Thoracic aorta (tissue), 2 donors: ENCODE measurements at regions not wholly inside any gene's neighbourhood (a gene's known extent, or its start where the extent isn't known, plus 50 kb on each side); places are given as distances from the start of the nearest gene placed in this dataset.
"Not testable (repeated sequence)": the region's sequence is repeated elsewhere in the genome, so short reads cannot be mapped to it uniquely, and the experiment has no call there.

Experiments
- ATAC-seq: fragments of 150-250 bp; one replicate; pipeline ENCODE4 v1.8.0; 2017; ENCODE audit warnings: low read depth; ENCODE audit not compliant: insufficient number of reproducible peaks, low FRiP score
- DNase-seq: peaks from one replicate; pipeline ENCODE4 v3.0.0-alpha.2; 2020; ENCODE audit warnings: low spot score
- H3K27ac ChIP-seq, 2 donors: fragments of 200-600 bp; sonication (generic); 1 replicate in 1 of 2; 2 replicates in 1 of 2; pipeline ENCODE4 v1.5.1; 2016; ENCODE audit warnings: mild to moderate bottlenecking in 2 of 2, moderate library complexity in 2 of 2
- H3K27me3 ChIP-seq: fragments of 200-600 bp; sonication (generic); replicated peaks from 2 replicates; pipeline ENCODE4 v1.6.0; 2016; ENCODE audit warnings: mild to moderate bottlenecking; ENCODE audit not compliant: insufficient read depth
- H3K36me3 ChIP-seq: fragments of 200-600 bp; sonication (generic); one replicate; pipeline ENCODE4 v1.5.1; 2016
- H3K4me1 ChIP-seq, 2 donors: fragments of 200-600 bp; sonication (generic); 1 replicate in 1 of 2; 2 replicates in 1 of 2; pipeline versions ENCODE4 v1.5.1 to v1.6.0; 2016; ENCODE audit warnings: low read depth in 2 of 2, mild to moderate bottlenecking in 1 of 2; ENCODE audit not compliant: control insufficient read depth in 1 of 2
- H3K4me3 ChIP-seq: fragments of 200-600 bp; sonication (generic); 2 replicates; pipeline ENCODE4 v1.5.1; 2016; ENCODE audit warnings: mild to moderate bottlenecking
- H3K9me3 ChIP-seq: fragments of 200-600 bp; sonication (generic); 2 replicates; pipeline ENCODE4 v1.5.1; 2016

DNA sequence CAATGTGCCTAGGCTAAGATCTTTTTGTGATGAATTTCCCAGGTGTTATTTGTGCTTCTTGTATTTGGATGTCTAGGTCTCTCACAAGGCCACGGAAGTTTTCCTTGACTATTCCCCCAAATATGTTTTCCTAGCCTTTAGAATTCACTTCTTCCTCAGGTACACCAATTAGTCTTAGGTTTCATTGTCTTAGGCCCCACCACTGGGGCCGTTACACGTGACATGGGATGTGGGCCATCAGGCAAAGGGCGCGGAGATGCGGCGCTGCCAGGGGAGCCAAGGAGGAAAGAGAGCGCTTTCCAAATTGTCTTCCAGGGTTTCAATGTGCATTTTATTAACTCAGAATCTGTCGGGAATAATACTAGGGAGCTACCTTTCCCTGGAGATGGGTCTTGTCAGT lies 1653.3 kb downstream of the SPATA31A7 start:
- DNase-seq, ATAC-seq, H3K4me3 ChIP-seq, H3K27ac ChIP-seq, H3K9me3 ChIP-seq, H3K27me3 ChIP-seq, H3K36me3 ChIP-seq, H3K4me1 ChIP-seq: not testable (repeated sequence)

DNA sequence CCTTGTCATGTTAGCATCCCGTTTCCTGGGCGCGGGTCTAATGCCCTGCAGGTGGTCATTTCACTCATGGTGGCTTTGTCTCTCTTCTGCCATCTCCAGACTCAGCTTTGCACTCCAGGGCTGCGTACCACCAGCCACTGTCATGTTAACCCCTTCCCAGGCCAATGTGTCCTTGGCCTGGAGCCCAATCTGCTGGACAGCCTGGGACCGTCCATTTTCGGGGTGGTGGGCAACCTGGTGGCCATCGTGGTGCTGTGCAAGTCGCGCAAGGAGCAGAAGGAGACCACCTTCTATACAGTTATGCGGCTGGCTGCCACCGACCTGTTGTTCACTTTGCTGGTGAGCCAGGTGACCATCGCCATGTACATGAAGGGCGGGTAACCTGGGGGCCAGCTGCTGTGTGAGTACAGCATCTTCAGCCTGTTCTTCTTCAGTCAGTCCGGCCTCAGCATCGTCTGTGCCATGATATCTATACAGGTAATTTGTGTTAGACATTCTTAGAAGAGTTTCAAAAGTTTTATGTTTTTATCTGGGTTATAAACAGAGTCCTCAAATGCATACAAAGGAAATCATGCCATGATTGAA lies 1654.0 kb downstream of the SPATA31A7 start:
- ATAC-seq, H3K36me3 ChIP-seq, DNase-seq, H3K27ac ChIP-seq, H3K4me1 ChIP-seq, H3K9me3 ChIP-seq, H3K27me3 ChIP-seq, H3K4me3 ChIP-seq: not testable (repeated sequence)

GRCh38 chr9:62844681-62845185 lies 1654.9 kb downstream of the SPATA31A7 start:
- H3K27ac ChIP-seq, DNase-seq, ATAC-seq, H3K27me3 ChIP-seq, H3K9me3 ChIP-seq, H3K36me3 ChIP-seq, H3K4me3 ChIP-seq, H3K4me1 ChIP-seq: not testable (repeated sequence)

- not testable (repeated sequence) for H3K9me3 ChIP-seq, ATAC-seq
These were observed 1658.4 kb downstream of the SPATA31A7 start for GRCh38 chr9:62848258-62848657.

GRCh38 chr9:62849991-62850390 lies 1660.2 kb downstream of the SPATA31A7 start:
- H3K27me3 ChIP-seq, H3K36me3 ChIP-seq, ATAC-seq, H3K4me1 ChIP-seq, DNase-seq, H3K4me3 ChIP-seq, H3K9me3 ChIP-seq, H3K27ac ChIP-seq: not testable (repeated sequence)

More at GRCh38 chr9:62848258-62848657, 1658.4 kb downstream of the SPATA31A7 start:
- H3K27ac ChIP-seq, H3K4me3 ChIP-seq, H3K27me3 ChIP-seq, H3K4me1 ChIP-seq, H3K36me3 ChIP-seq, DNase-seq: not testable (repeated sequence)

DNA sequence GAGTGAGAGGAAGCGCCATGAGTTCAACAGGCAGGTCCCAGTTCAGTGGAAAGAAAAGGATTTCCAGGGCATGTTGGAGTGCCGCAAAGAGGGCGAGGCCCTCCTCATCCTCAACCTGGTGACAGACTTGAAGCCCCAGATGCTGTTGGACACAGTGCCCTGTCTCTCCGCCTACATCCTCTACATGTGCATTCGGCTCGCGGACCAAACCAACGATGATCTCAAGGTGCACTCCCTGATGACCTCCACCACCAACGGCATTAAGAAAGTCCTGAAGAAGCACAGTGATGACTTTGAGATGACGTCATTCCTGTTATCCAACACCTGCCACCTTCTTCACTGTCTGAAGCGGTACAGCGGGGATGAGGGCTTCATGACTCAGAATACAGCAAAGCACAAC lies 1667.4 kb downstream of the SPATA31A7 start:
- not testable (repeated sequence) for DNase-seq, H3K36me3 ChIP-seq, ATAC-seq

DNA sequence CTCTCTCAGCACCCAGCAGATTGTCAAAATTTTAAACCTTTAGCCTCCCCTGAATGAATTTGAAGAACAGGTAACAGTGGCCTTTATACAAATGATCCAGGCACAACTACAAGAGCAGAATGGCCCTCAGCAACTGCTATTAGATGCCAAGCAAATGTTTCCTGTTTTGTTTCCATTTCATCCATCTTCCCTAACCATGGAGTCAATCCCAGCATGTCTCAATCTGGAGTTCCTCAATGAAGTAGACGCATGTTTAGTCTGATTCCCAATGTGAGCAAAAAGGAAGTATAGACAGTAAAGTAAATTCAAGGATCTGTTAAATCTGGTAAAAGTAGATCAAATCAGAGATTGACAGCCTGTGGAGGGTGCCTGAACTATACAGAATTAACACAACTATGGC lies 1668.4 kb downstream of the SPATA31A7 start:
- DNase-seq, H3K27me3 ChIP-seq, H3K4me1 ChIP-seq, ATAC-seq, H3K4me3 ChIP-seq, H3K9me3 ChIP-seq, H3K27ac ChIP-seq, H3K36me3 ChIP-seq: not testable (repeated sequence)

More for the DNA sequence above, 1667.4 kb downstream of the SPATA31A7 start:
- not testable (repeated sequence) for H3K4me1 ChIP-seq, H3K27me3 ChIP-seq, H3K4me3 ChIP-seq, H3K27ac ChIP-seq, H3K9me3 ChIP-seq

GRCh38 chr9:62860939-62861860 lies 1671.4 kb downstream of the SPATA31A7 start:
- H3K4me1 ChIP-seq, ATAC-seq, H3K27ac ChIP-seq, DNase-seq, H3K36me3 ChIP-seq, H3K27me3 ChIP-seq, H3K9me3 ChIP-seq, H3K4me3 ChIP-seq: not testable (repeated sequence)

GRCh38 chr9:62862180-62862579 lies 1672.3 kb downstream of the SPATA31A7 start:
- not testable (repeated sequence) for DNase-seq, H3K4me1 ChIP-seq, H3K27ac ChIP-seq, ATAC-seq, H3K4me3 ChIP-seq, H3K36me3 ChIP-seq, H3K9me3 ChIP-seq, H3K27me3 ChIP-seq

DNA sequence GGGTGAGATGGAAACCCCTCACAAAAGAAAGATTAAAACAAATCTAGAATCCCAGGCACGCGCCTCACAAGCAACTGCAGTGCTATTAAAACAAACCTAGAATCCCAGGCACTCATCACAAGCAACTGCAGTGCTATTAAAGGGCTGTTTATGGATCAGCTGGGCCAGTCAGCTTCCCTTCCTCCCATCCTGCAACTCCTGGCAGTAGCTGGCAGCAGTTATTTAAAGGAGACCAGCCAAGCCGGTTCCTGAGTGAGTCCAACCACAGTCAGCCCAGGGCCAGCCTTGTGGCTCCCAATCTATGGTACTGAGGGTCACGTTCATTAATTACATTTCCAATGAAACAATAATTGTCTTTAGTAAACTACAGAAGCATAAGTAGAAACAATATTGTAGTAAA lies 1673.5 kb downstream of the SPATA31A7 start:
- not testable (repeated sequence) for DNase-seq, H3K4me1 ChIP-seq, ATAC-seq, H3K27ac ChIP-seq, H3K9me3 ChIP-seq, H3K36me3 ChIP-seq, H3K4me3 ChIP-seq, H3K27me3 ChIP-seq

GRCh38 chr9:62863867-62864266 lies 1674.0 kb downstream of the SPATA31A7 start:
- H3K9me3 ChIP-seq, H3K27ac ChIP-seq, H3K4me3 ChIP-seq, ATAC-seq, DNase-seq, H3K36me3 ChIP-seq, H3K27me3 ChIP-seq, H3K4me1 ChIP-seq: not testable (repeated sequence)
